ENCODE measurements at regions not wholly inside any gene's neighbourhood (a gene's known extent, or its start where the extent isn't known, plus 50 kb on each side); places are given as distances from the start of the nearest gene placed in this dataset.

DNA sequence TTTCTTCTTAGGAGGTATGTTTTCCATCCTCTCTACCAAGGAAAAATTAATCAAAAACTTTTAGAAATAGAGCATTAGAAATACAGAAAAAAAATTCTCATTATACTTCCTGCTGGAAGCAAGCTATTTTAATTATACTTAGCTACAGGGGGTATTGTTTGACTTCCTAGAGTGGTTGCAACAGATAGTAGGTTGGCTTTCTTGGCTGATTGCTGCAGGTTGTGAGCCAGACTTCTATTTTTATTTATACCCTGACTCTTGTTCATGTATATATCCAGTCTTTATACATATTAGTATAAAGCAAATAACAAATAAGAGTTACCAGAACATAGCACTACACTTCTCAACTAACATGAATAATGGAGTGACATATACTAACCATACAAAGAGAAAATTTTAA, 460.8 kb upstream of the REG3G start:
- TF ChIP-seq, protein P1, sequence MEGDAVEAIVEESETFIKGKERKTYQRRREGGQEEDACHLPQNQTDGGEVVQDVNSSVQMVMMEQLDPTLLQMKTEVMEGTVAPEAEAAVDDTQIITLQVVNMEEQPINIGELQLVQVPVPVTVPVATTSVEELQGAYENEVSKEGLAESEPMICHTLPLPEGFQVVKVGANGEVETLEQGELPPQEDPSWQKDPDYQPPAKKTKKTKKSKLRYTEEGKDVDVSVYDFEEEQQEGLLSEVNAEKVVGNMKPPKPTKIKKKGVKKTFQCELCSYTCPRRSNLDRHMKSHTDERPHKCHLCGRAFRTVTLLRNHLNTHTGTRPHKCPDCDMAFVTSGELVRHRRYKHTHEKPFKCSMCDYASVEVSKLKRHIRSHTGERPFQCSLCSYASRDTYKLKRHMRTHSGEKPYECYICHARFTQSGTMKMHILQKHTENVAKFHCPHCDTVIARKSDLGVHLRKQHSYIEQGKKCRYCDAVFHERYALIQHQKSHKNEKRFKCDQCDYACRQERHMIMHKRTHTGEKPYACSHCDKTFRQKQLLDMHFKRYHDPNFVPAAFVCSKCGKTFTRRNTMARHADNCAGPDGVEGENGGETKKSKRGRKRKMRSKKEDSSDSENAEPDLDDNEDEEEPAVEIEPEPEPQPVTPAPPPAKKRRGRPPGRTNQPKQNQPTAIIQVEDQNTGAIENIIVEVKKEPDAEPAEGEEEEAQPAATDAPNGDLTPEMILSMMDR (IDR thresholded peaks at IDR 0.05), result no peak
- TF ChIP-seq EP300 (IDR thresholded peaks at IDR 0.05; ENCODE audit: low read depth) (no peak), POLR2AphosphoS5 (IDR thresholded peaks at IDR 0.05) (no peak), POLR2A (IDR thresholded peaks at IDR 0.05) (no peak)
- H3K36me3 ChIP-seq, result no peaks in the 10 kb centered on the region
- intact Hi-C loops (cut with DNase I; ENCODE audit: low total_unique reads) (no loop called here), in situ Hi-C loops (cut with MboI; ENCODE audit: low pct_ligation_motif_present in 1 of 4, low pct_unique_long_range_greater_than_20kb in 1 of 4, low sequenced_read_pairs in 3 of 4) (no loop called here)
- DNase-seq, result no peak
- no peaks in the 10 kb centered on the region for H3K4me1 ChIP-seq
- H3K27ac ChIP-seq, result no peak overlapping the region
- no peaks in the 10 kb centered on the region for H3K9me3 ChIP-seq
- H3K4me3 ChIP-seq, result no peak overlapping the region
- no peaks in the 10 kb centered on the region for H3K27me3 ChIP-seq

DNA sequence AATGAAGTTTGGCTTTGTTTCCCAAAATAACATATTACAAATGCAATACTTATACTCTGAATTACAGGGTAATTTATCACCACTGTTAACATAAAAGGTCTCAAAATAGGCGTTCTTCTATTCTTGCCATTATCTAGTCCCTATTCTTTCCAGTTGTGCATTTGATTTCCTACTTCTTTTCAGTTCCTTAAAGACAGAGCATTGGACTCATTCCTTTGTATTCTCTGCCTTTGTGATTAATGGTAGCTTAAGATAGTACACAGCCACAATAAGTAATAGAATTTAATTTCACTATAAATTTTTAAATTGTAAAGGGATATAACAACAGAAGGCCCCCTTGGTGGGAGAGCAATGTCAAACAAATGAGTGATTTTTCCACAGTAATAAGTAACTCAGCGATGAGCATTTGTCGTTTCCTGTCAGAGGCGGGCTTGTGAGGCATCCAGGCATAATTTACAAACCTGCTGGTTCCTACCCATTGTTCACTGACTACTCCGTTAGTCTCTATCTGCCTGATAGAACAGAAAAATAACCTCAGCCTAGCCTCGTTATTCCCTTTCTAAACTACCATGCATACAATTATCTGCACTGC, 456.6 kb upstream of the REG3G start:
- H3K27me3 ChIP-seq, result no peaks in the 10 kb centered on the region
- in situ Hi-C loops (cut with MboI; ENCODE audit: low pct_ligation_motif_present in 1 of 4, low pct_unique_long_range_greater_than_20kb in 1 of 4, low sequenced_read_pairs in 3 of 4) (no loop called here), intact Hi-C loops (cut with DNase I; ENCODE audit: low total_unique reads) (no loop called here)
- no peak overlapping the region for H3K4me3 ChIP-seq
- no peaks in the 10 kb centered on the region for H3K9me3 ChIP-seq
- TF ChIP-seq POLR2AphosphoS5 (IDR thresholded peaks at IDR 0.05) (no peak), POLR2A (IDR thresholded peaks at IDR 0.05) (no peak), EP300 (IDR thresholded peaks at IDR 0.05; ENCODE audit: low read depth) (no peak)
- TF ChIP-seq, protein P1 (IDR thresholded peaks at IDR 0.05), result no peak
- H3K36me3 ChIP-seq, result no peaks in the 10 kb centered on the region
- H3K4me1 ChIP-seq, result no peaks in the 10 kb centered on the region
- WGBS, 2 donors (ENCODE audit: low coverage in 1 of 2), result 70% methylated on average over 6 of the region's 6 CpGs
- no peak overlapping the region for H3K27ac ChIP-seq
- DNase-seq, result no peak

DNA sequence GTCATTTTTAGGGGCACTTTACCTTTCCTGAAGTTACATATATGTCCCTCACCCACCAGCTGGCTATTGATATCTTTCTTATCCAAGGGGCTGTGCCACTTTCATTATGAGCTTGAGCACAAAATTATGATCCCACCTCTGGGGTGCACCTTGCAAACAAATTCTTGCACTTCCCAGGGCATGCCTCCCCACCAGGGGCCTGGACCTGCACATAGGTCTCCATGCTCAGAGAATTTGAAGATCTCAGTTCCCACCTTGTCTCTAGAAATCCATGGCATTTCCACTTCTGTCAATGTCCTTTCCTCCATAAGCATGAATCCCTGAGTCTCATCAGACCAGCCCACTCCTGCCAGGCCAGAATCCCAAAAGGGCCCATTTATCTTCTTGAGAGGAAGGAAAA, 449.1 kb upstream of the REG3G start:
- no peaks in the 10 kb centered on the region for H3K9me3 ChIP-seq
- H3K36me3 ChIP-seq, result no peaks in the 10 kb centered on the region
- H3K27me3 ChIP-seq, result no peaks in the 10 kb centered on the region
- DNase-seq, result no peak
- H3K27ac ChIP-seq, result no peak overlapping the region
- in situ Hi-C loops (cut with MboI; ENCODE audit: low pct_ligation_motif_present in 1 of 4, low pct_unique_long_range_greater_than_20kb in 1 of 4, low sequenced_read_pairs in 3 of 4) (no loop called here), intact Hi-C loops (cut with DNase I; ENCODE audit: low total_unique reads) (no loop called here)
- TF ChIP-seq EP300 (IDR thresholded peaks at IDR 0.05; ENCODE audit: low read depth) (no peak), POLR2AphosphoS5 (IDR thresholded peaks at IDR 0.05) (no peak), POLR2A (IDR thresholded peaks at IDR 0.05) (no peak)
- TF ChIP-seq, protein P1 (IDR thresholded peaks at IDR 0.05), result no peak
- H3K4me3 ChIP-seq, result no peak overlapping the region
- H3K4me1 ChIP-seq, result no peaks in the 10 kb centered on the region

DNA sequence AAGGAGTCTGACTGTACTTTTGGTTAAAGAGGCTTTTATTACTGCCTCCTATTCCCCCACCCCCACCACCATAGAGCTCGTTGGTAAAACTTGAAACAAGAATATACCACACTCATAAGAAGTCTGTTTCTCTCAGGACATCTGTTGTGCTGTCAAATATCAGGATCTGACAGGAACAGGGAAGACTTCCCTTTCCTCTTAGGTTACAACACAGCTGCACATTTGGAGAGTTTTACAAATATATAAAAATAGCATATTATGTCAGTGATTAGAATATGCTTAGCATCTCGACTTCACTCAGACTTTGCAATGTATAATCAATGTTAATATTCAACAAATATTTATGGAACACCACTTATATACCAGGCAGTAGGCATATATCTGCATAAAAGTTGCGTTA, 439.6 kb upstream of the REG3G start:
- Histone ChIP-seq H3K27me3 (no peaks in the 10 kb centered on the region), H3K9me3 (no peaks in the 10 kb centered on the region), H3K36me3 (no peaks in the 10 kb centered on the region), H3K4me3 (no peak overlapping the region), H3K4me1 (no peaks in the 10 kb centered on the region), H3K27ac (no peak overlapping the region)
- TF ChIP-seq, protein P1 (IDR thresholded peaks at IDR 0.05), result no peak
- TF ChIP-seq POLR2AphosphoS5 (IDR thresholded peaks at IDR 0.05), result no peak
- TF ChIP-seq EP300 (IDR thresholded peaks at IDR 0.05; ENCODE audit: low read depth), result no peak
- no peak for TF ChIP-seq POLR2A (IDR thresholded peaks at IDR 0.05)
- in situ Hi-C loops (cut with MboI; ENCODE audit: low pct_ligation_motif_present in 1 of 4, low pct_unique_long_range_greater_than_20kb in 1 of 4, low sequenced_read_pairs in 3 of 4), result no loop called here
- intact Hi-C loops (cut with DNase I; ENCODE audit: low total_unique reads), result no loop called here
- WGBS, 2 donors (ENCODE audit: low coverage in 1 of 2), result 20 to 25% methylated on average over 3 of the region's 3 CpGs
- no peak for DNase-seq

Measured in transverse colon (tissue), 4 donors.